NCI-H1694 (cell line): ENCODE measurements at regions not wholly inside any gene's neighbourhood (a gene's known extent, or its start where the extent isn't known, plus 50 kb on each side); places are given as distances from the start of the nearest gene placed in this dataset.
"Not testable (repeated sequence)": the region's sequence is repeated elsewhere in the genome, so short reads cannot be mapped to it uniquely, and the experiment has no call there.

ENCODE experiments used
- DNase-seq: peaks from one replicate; lab custom pipeline; 2025; lab: John Stamatoyannopoulos, UW

- no peak for DNase-seq
Measured at GRCh38 chr3:43838009-43838758, 147.4 kb downstream of the ABHD5 start.

GRCh38 chr3:43838877-43839276 is 148.1 kb downstream of the ABHD5 start:
- no peak for DNase-seq

- DNase-seq: no peak
Measured at GRCh38 chr3:43843386-43843785, 152.6 kb downstream of the ABHD5 start.

GRCh38 chr3:43844757-43845156 is 154.0 kb downstream of the ABHD5 start:
- no peak for DNase-seq

GRCh38 chr3:43845553-43845952 is 154.8 kb downstream of the ABHD5 start:
- DNase-seq: not testable (repeated sequence)

GRCh38 chr3:43852066-43852465 is 161.3 kb downstream of the ABHD5 start:
- DNase-seq: no peak

GRCh38 chr3:43854283-43854682 is 163.5 kb downstream of the ABHD5 start:
- no peak for DNase-seq

- no peak for DNase-seq
Measured at GRCh38 chr3:43854916-43855315, 164.2 kb downstream of the ABHD5 start.

GRCh38 chr3:43855674-43856299 is 165.0 kb downstream of the ABHD5 start:
- DNase-seq: peak; percentile 2

- DNase-seq: no peak
Measured at GRCh38 chr3:43856351-43856750, 165.6 kb downstream of the ABHD5 start.

- no peak for DNase-seq
Measured at GRCh38 chr3:43856761-43857160, 166.0 kb downstream of the ABHD5 start.

GRCh38 chr3:43857361-43858293 is 166.9 kb downstream of the ABHD5 start:
- no peak for DNase-seq

GRCh38 chr3:43858294-43858701 is 167.6 kb downstream of the ABHD5 start:
- DNase-seq: no peak

- DNase-seq: no peak
Measured at GRCh38 chr3:43859766-43860165, 169.0 kb downstream of the ABHD5 start.

- no peak for DNase-seq
Measured at GRCh38 chr3:43861635-43862034, 170.9 kb downstream of the ABHD5 start.

GRCh38 chr3:43862470-43862869 is 171.7 kb downstream of the ABHD5 start:
- DNase-seq: no peak

GRCh38 chr3:43862992-43863805 is 172.5 kb downstream of the ABHD5 start:
- DNase-seq: no peak

GRCh38 chr3:43863966-43864933 is 173.5 kb downstream of the ABHD5 start:
- no peak for DNase-seq

GRCh38 chr3:43865351-43865750 is 174.6 kb downstream of the ABHD5 start:
- no peak for DNase-seq

GRCh38 chr3:43865887-43866528 is 175.3 kb downstream of the ABHD5 start:
- DNase-seq: no peak
